GM19372 (cell line): ENCODE measurements at regions not wholly inside any gene's neighbourhood (a gene's known extent, or its start where the extent isn't known, plus 50 kb on each side); places are given as distances from the start of the nearest gene placed in this dataset.

Experiments
- ATAC-seq: cut with Tn5 transposase; IDR thresholded peaks from one replicate; pipeline ENCODE4 v1.9.1; 2021; ENCODE audit warnings: mild to moderate bottlenecking, low read depth, moderate library complexity; ENCODE audit not compliant: unreplicated experiment

DNA sequence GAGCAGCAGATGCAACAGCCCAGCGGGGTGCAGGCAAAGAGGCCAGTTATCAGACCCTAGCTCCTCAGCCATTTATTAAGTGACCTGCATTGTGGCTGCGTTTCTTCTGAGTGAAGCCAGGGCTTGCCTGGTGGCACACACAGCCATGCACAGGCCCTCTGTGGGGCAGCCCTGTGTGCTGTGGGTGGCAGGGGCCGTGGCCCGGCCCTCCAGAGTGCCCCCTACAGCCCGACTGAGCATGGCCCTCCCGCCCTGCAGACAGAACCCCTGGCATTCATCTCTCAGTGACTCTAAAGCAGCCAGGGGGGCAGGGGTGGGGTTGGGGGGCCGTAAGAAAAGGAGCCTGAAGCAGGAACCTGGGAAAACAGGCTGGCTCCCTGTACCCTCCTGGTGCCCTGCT lies 226.0 kb upstream of the PWP1 start:
- ATAC-seq = no peak

DNA sequence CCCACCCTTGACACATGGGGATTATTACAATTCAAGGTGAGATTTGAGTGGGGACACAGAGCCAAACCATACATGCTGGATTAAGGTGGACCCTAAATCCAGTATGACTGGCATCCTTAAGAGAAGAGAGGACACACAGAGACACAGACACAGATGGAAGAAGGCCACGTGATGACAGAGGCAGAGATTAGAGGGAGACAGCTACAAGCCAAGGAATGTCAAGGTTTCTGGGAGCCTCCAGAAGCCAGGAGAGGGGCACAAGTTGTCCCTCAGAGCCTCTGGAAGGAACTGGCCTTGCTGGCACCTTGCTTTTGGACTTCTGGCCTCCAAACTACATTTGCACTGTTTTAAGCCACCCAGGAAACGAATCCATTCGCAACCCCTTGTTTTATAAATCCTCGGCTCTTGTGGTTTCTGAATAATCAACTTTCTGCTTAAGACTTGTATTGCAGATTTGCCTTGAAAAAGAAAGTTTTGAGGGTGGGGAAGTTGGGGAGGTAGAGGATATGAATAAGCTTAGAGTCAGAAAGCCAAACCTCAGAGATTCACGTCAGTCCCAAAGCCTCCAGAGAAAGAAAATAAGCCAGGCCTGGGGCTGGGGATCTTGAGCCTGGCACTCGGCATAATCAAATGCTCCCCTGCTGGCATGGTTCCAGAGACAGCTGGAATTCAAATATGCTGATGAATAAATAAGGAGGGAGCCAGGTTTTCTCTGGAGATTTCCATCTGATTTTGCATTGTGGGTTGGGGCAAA lies 224.2 kb upstream of the PWP1 start:
- ATAC-seq = no peak

GRCh38 chr12:107462428-107463332 lies 222.9 kb upstream of the PWP1 start:
- no peak for ATAC-seq

DNA sequence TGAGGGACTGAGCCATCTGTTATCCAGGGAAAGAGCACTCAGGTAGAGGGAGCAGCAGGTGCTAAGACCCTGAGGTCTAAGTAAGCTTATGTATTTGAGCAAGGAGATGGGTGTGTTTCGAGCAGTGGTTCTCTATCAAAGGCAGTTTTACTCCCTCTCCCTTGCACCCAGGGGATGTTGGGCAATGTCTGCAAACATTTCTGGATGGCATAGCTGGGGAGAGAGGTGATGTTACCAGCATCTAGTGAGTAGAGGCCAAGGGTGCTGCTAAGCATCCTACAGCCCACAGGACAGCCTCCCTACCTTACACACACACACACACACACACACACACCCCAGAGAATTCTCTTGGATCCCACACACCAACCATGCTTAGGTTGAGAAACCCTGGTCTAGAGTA lies 221.0 kb upstream of the PWP1 start:
- ATAC-seq = no peak

- ATAC-seq = no peak
These were observed 220.0 kb upstream of the PWP1 start for GRCh38 chr12:107465625-107466024.

DNA sequence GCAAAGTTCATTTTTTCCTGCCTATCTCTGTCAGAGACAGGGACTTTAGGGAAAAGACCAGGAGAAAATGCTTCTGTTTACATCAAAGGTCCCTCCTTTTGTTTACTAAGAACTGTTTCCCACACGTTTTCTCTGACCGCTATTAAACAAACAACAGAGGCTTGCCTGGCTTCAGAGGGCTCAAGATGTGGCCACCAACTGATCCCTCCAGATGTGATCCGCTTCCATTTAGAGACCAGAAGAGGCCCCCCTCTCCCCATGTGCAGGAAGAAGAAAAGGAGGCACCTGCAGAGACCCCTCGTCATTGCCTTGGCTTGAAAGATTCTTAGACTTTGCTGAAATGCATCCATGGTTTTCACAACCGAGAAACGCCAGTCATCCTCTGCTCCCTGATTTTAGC lies 217.9 kb upstream of the PWP1 start:
- no peak for ATAC-seq

DNA sequence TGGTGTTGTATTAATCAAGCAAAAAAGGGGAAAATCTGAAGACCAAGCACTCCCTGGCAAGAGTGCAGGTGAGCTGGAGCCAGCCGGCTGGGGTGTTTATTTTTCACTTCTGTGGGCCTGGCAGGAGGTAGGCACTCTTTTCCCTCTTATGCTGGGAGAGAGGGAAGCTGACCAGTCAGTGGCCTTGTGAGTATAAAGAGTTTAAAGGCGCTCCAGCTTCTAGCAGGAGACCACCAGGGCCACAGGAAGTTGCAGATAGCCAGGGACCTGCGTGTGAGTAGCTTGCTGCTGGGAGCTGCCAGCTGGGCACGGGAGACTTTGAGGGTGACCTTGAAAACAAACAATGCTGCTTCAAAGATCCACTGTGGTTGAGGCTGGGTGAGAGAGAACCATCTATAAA lies 217.4 kb upstream of the PWP1 start:
- ATAC-seq = no peak

- ATAC-seq = no peak
These were observed 216.6 kb upstream of the PWP1 start for GRCh38 chr12:107469011-107469410.

DNA sequence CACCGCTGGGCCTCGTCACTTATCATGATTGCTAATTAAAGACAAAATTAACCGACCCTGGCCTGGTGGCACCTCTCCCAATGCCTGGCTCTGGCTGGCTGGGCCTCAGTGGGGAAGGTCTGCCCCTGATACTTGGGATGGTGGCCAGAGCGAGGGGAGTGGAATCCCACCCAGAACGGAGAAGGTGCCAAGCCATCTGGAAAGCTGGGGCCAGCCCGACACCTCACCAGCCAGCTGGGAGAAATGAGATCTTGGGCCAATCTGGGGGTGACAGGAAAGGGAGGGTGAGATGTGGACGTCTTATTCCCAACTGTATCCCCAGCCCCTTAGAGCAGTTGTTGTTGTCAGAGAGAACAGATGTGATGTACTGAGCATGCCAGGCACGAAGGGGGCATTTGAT lies 215.0 kb upstream of the PWP1 start:
- ATAC-seq = no peak

DNA sequence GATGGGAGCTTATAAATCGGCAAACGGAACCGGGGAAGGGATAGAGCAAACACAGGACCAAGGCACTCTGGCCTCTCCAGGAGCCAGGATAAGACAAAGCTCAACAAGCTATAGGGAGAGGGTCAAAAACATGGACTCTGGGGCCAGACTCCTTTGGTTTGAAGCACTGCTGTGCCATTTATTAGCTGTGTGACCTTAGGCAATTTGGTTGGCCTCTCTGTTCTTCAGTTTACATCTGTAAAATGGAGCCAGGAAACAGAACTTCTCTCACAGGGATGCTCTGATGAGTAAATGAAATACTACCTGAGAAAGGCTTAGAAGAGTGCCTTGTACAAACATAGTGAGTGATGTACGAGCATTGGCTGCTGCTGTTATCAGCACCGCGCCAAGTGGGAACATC lies 213.3 kb upstream of the PWP1 start:
- no peak for ATAC-seq

- ATAC-seq = no peak
These were observed 211.5 kb upstream of the PWP1 start for GRCh38 chr12:107474099-107474498.

GRCh38 chr12:107474639-107475539 lies 210.7 kb upstream of the PWP1 start:
- no peak for ATAC-seq

DNA sequence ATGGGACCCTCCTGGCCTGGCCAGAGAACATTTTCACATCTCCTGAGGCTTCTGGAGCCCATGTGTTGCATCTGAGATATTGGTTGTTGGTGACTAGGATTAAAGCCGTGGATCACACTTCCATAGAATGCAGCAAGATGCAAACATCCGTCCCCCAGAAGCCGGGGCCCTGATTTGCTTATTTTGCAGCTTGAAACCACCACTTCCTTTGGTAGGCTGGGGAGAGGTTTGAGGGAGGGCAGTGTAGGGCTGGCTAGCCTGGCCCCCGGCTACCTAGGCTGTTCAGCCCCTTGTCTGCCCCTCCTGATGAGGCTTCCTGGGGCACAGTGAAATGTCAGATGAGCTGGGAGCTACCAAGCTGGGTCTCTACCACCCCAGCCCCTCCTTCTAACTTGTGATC lies 209.7 kb upstream of the PWP1 start:
- ATAC-seq = no peak

GRCh38 chr12:107477018-107477417 lies 208.6 kb upstream of the PWP1 start:
- no peak for ATAC-seq

DNA sequence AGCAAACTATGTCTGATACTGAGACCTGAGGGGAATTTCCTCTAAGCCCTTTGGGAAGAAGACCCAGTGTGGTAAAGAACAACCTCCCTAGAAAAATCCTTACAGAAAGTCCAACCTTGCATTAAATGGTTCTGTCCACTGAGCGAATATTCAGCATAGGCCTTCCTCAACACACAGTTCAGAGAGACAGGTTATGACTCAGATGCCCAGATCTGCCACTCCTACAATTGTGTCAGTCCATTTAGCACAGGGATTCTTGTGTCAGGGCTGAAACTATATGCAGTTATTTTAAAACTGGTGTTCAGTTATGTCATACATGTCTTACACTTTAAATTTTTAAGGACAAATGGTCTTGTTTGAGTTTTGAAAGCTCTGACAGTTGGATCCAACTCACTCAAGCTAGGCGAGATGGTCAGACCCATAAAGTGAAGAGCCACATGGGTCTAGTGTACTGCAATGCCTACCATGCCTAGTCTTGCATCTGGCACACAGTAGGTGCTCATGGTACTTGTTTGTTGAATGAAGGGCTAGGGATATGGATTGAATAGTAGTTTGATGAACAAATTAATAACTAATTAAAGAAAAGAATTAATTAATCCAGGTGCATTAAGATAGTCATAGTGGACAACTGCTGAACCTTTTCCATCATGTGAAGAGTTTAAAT lies 207.5 kb upstream of the PWP1 start:
- ATAC-seq = no peak

- no peak for ATAC-seq
These were observed 206.7 kb upstream of the PWP1 start for GRCh38 chr12:107478881-107479280.

GRCh38 chr12:107480836-107481608 lies 204.6 kb upstream of the PWP1 start:
- no peak for ATAC-seq

DNA sequence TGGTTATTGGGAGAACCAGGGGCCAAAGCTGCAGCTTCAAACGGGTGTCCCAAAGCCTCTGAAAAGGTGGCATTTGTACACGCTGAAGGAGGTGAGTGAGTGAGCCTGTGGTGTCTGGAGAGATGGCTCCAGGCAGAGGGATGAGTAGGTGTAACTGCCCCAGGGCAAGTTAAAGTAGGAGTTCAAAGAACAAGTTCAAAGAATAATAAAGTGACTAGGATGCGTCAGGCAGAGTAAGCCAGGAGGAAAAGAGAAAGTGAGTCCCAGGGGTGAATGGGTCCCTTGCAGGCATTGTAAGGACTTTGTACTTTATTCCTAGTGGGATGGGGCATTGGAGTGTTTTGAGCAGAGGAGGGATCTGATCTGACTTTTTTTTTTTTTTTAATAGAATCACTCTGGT lies 201.4 kb upstream of the PWP1 start:
- ATAC-seq = no peak

GRCh38 chr12:107484941-107485340 lies 200.7 kb upstream of the PWP1 start:
- no peak for ATAC-seq

DNA sequence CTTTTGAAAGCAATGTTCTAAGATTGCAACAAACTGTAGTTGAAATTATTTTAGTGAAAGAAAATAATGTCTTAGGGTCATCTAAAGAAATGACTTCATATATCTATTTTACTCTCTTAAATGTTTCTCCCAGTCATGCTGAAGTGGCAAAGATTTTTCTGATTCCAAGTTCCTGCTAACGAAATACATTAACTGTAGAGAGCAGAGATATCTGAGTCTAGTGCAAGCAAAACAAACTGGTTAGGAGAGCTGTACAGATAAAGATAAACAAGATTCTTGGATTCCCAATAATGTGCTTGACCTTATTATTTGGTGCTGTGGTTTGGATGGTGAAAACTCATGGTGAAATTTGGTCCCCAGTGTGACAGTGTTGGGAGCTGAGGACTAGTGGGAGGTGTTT lies 199.9 kb upstream of the PWP1 start:
- ATAC-seq = no peak
